HepG2 (cell line): ENCODE measurements at regions not wholly inside any gene's neighbourhood (a gene's known extent, or its start where the extent isn't known, plus 50 kb on each side); places are given as distances from the start of the nearest gene placed in this dataset.

Experiments
- ASH2L ChIP-seq: fragments of 300-600, 200-600 bp; sonication (generic); IDR thresholded peaks from 2 replicates; pipeline ENCODE4 v1.7.0; 2017; ENCODE audit warnings: low read depth, mild to moderate bottlenecking, moderate library complexity, mixed read lengths, low read length; ENCODE audit not compliant: insufficient read length
- DMAP1 ChIP-seq: IDR thresholded peaks from 2 replicates; pipeline ENCODE4 v1.6.1; 2016
- EZH2 ChIP-seq: conservative IDR thresholded peaks from 2 replicates; pipeline ENCODE4 v1.6.1; 2012; ENCODE audit warnings: mild to moderate bottlenecking, low read depth, low read length, moderate library complexity
- GABPA ChIP-seq, 2 experiments: IDR thresholded peaks; 2 replicates each; pipeline ENCODE4 v1.6.1; 2011 to 2016; ENCODE audit warnings: low read depth in 2 of 2, low read length in 1 of 2, missing biosample characterization in 1 of 2, missing genetic modification characterization in 1 of 2
- GLI4 ChIP-seq: sonication (generic); formaldehyde crosslinking; IDR thresholded peaks from 2 replicates; pipeline ENCODE4 v1.5.1; 2020; ENCODE audit warnings: missing genetic modification reagents, mild to moderate bottlenecking, moderate library complexity, borderline replicate concordance
- KDM2A ChIP-seq: sonication (generic); formaldehyde crosslinking; IDR thresholded peaks from 2 replicates; pipeline ENCODE4 v1.4.0; 2020; ENCODE audit warnings: low read depth, missing genetic modification reagents, borderline replicate concordance
- MTA1 ChIP-seq: sonication (generic); formaldehyde crosslinking; IDR thresholded peaks from 2 replicates; pipeline ENCODE4 v1.4.0; 2020; ENCODE audit warnings: missing genetic modification reagents, mild to moderate bottlenecking, borderline replicate concordance
- MTF2 ChIP-seq: sonication (generic); formaldehyde crosslinking; IDR thresholded peaks from 2 replicates; pipeline ENCODE4 v1.5.0; 2020; ENCODE audit warnings: missing genetic modification reagents, borderline replicate concordance
- MXI1 ChIP-seq: IDR thresholded peaks from 3 replicates; pipeline ENCODE4 v1.6.1; 2012; ENCODE audit warnings: low read depth, low read length, inconsistent platforms, borderline replicate concordance
- NAIF1 ChIP-seq: sonication (generic); formaldehyde crosslinking; IDR thresholded peaks from 2 replicates; pipeline ENCODE4 v1.5.0; 2020; ENCODE audit warnings: mild to moderate bottlenecking, missing genetic modification reagents, borderline replicate concordance
- TCF7 ChIP-seq: sonication (generic); IDR thresholded peaks from 2 replicates; pipeline ENCODE4 v1.6.1; 2016; ENCODE audit warnings: antibody characterized with exemption, low read depth
- ZNF577 ChIP-seq: sonication (generic); formaldehyde crosslinking; IDR thresholded peaks from 2 replicates; pipeline ENCODE4 v1.4.0; 2020; ENCODE audit warnings: mild to moderate bottlenecking, low read depth, missing genetic modification reagents, borderline replicate concordance
- ZNF607 ChIP-seq: sonication (generic); formaldehyde crosslinking; IDR thresholded peaks from 2 replicates; pipeline ENCODE4 v1.5.1; 2020; ENCODE audit warnings: missing genetic modification reagents, mild to moderate bottlenecking, borderline replicate concordance
- ZNF879 ChIP-seq: sonication (generic); formaldehyde crosslinking; IDR thresholded peaks from 2 replicates; pipeline ENCODE4 v1.8.1; 2023; ENCODE audit warnings: missing genetic modification reagents
- ZNF891 ChIP-seq: sonication (generic); formaldehyde crosslinking; IDR thresholded peaks from 2 replicates; pipeline ENCODE4 v1.5.0; 2020; ENCODE audit warnings: mild to moderate bottlenecking, missing genetic modification reagents
- TF ChIP-seq, protein P1 (sequence below): sonication (generic); formaldehyde crosslinking; IDR thresholded peaks from 2 replicates; pipeline ENCODE4 v1.8.0; 2022; ENCODE audit warnings: mild to moderate bottlenecking, missing genetic modification reagents, borderline replicate concordance
- TF ChIP-seq, protein P2 (sequence below): sonication (generic); formaldehyde crosslinking; IDR thresholded peaks from 2 replicates; pipeline ENCODE4 v1.4.0; 2020; ENCODE audit warnings: missing genetic modification reagents
- TF ChIP-seq, protein P3 (sequence below): sonication (generic); formaldehyde crosslinking; conservative IDR thresholded peaks from 2 replicates; pipeline ENCODE4 v1.8.0; 2022; ENCODE audit warnings: missing genetic modification reagents
- TF ChIP-seq, protein P4 (sequence below): IDR thresholded peaks from 2 replicates; pipeline ENCODE4 v1.6.1; 2016; ENCODE audit warnings: missing biosample characterization, missing genetic modification reagents, low read depth

DNA sequence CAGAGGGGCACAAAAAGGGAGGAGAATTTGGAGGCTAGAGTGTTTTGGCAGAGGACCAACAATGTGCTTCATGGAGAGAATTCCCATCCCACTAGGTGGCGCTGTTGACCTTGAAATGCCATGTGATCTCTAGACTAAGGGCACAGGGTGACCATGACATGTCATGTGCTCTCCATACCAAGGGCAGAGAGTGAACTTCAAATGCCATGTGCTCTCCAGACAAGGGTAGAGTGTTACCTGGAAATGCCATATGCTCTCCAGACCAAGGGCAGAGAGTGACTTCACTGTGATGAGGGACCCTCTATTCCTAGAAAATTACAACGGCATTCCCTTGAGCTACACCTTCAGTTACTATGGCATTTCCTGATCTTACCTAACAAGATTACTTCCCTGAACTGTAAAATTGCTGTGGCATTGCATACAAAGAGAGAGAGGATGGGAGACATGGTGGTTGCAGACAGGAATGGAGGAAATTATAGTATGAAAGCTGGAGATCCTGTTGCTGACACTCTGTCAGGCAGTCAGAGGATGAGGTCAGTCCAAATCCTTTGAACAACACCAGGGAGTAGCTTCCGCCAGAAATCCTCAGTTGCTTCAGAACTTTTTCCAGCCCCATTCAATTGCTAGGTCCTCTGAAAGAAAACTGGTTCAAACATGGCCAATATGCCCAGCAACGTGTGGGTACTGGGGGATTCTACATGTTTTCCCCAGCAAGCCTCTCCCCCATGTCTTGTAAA lies 60.9 kb upstream of the ACSM6 start (continued):
- TF ChIP-seq, protein P1, sequence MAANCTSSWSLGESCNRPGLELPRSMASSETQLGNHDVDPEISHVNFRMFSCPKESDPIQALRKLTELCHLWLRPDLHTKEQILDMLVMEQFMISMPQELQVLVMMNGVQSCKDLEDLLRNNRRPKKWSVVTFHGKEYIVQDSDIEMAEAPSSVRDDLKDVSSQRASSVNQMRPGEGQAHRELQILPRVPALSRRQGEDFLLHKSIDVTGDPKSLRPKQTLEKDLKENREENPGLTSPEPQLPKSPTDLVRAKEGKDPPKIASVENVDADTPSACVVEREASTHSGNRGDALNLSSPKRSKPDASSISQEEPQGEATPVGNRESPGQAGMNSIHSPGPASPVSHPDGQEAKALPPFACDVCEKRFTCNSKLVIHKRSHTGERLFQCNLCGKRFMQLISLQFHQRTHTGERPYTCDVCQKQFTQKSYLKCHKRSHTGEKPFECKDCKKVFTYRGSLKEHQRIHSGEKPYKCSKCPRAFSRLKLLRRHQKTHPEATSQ (CRISPR knock-in tag), result 0 out of 2 replicates have a peak, but pooled peaks have one; percentile 31
- TF ChIP-seq, protein P2, sequence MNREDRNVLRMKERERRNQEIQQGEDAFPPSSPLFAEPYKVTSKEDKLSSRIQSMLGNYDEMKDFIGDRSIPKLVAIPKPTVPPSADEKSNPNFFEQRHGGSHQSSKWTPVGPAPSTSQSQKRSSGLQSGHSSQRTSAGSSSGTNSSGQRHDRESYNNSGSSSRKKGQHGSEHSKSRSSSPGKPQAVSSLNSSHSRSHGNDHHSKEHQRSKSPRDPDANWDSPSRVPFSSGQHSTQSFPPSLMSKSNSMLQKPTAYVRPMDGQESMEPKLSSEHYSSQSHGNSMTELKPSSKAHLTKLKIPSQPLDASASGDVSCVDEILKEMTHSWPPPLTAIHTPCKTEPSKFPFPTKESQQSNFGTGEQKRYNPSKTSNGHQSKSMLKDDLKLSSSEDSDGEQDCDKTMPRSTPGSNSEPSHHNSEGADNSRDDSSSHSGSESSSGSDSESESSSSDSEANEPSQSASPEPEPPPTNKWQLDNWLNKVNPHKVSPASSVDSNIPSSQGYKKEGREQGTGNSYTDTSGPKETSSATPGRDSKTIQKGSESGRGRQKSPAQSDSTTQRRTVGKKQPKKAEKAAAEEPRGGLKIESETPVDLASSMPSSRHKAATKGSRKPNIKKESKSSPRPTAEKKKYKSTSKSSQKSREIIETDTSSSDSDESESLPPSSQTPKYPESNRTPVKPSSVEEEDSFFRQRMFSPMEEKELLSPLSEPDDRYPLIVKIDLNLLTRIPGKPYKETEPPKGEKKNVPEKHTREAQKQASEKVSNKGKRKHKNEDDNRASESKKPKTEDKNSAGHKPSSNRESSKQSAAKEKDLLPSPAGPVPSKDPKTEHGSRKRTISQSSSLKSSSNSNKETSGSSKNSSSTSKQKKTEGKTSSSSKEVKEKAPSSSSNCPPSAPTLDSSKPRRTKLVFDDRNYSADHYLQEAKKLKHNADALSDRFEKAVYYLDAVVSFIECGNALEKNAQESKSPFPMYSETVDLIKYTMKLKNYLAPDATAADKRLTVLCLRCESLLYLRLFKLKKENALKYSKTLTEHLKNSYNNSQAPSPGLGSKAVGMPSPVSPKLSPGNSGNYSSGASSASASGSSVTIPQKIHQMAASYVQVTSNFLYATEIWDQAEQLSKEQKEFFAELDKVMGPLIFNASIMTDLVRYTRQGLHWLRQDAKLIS (CRISPR knock-in tag), result no peak
- TF ChIP-seq ZNF607, result no peak
- no peak for TF ChIP-seq EZH2
- TF ChIP-seq ZNF879 (CRISPR knock-in tag), result no peak
- TF ChIP-seq KDM2A (CRISPR knock-in tag), result no peak
- TF ChIP-seq TCF7, result no peak
- no peak for TF ChIP-seq GLI4 (CRISPR knock-in tag)
- no peak for TF ChIP-seq MTA1 (CRISPR knock-in tag)
- peak; percentile 75; the same call in 1 of the 3 replicates for TF ChIP-seq MXI1
- TF ChIP-seq ASH2L, result no peak
- TF ChIP-seq, protein P3, sequence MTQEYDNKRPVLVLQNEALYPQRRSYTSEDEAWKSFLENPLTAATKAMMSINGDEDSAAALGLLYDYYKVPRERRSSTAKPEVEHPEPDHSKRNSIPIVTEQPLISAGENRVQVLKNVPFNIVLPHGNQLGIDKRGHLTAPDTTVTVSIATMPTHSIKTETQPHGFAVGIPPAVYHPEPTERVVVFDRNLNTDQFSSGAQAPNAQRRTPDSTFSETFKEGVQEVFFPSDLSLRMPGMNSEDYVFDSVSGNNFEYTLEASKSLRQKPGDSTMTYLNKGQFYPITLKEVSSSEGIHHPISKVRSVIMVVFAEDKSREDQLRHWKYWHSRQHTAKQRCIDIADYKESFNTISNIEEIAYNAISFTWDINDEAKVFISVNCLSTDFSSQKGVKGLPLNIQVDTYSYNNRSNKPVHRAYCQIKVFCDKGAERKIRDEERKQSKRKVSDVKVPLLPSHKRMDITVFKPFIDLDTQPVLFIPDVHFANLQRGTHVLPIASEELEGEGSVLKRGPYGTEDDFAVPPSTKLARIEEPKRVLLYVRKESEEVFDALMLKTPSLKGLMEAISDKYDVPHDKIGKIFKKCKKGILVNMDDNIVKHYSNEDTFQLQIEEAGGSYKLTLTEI (CRISPR knock-in tag), result no peak
- no peak for TF ChIP-seq MTF2 (CRISPR knock-in tag)
- no peak for TF ChIP-seq ZNF577 (CRISPR knock-in tag)
- TF ChIP-seq GABPA (IDR thresholded peaks at IDR 0.05; ENCODE audit: low read depth, low read length), result no peak
- TF ChIP-seq GABPA (CRISPR knock-in tag; IDR thresholded peaks at IDR 0.05; ENCODE audit: low read depth), result no peak
- TF ChIP-seq, protein P4, sequence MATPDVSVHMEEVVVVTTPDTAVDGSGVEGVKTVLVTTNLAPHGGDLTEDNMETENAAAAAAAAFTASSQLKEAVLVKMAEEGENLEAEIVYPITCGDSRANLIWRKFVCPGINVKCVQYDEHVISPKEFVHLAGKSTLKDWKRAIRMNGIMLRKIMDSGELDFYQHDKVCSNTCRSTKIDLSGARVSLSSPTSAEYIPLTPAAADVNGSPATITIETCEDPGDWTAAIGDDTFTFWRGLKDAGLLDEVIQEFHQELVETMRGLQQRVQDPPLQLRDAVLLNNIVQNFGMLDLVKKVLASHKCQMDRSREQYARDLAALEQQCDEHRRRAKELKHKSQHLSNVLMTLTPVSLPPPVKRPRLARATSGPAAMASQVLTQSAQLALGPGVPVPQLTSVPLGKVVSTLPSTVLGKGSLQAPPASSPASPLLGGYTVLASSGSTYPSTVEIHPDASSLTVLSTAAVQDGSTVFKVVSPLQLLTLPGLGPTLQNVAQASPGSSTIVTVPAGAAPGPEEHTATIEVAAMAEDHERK (CRISPR knock-in tag), result no peak
- TF ChIP-seq DMAP1 (CRISPR knock-in tag), result peak; percentile 89
- TF ChIP-seq NAIF1 (CRISPR knock-in tag), result no peak
- no peak for TF ChIP-seq ZNF891 (CRISPR knock-in tag)
